ENCODE measurements at regions not wholly inside any gene's neighbourhood (a gene's known extent, or its start where the extent isn't known, plus 50 kb on each side); places are given as distances from the start of the nearest gene placed in this dataset.

GRCh38 chr3:25846282-25846681, 56.4 kb downstream of the OXSM start:
- TF ChIP-seq POLR2A (IDR thresholded peaks at IDR 0.05) (no peak), CTCF (IDR thresholded peaks at IDR 0.05) (no peak), EP300 (IDR thresholded peaks at IDR 0.05) (no peak)

Measured in tibial nerve (tissue), 4 donors.